MM.1S (cell line): ENCODE measurements at regions not wholly inside any gene's neighbourhood (a gene's known extent, or its start where the extent isn't known, plus 50 kb on each side); places are given as distances from the start of the nearest gene placed in this dataset.

Experiments
- DNase-seq: peaks from one replicate; pipeline ENCODE4 v3.0.0-alpha.2; 2015
- H2AFZ ChIP-seq: fragments of 300-600 bp; sonication (generic); 2 replicates; pipeline ENCODE4 v1.6.0; 2016; ENCODE audit warnings: antibody characterized with exemption, low read length
- H3F3A ChIP-seq: fragments of 300-600 bp; sonication (generic); 2 replicates; pipeline ENCODE4 v1.6.1; 2016; ENCODE audit warnings: mild to moderate bottlenecking, antibody characterized with exemption, low read length, moderate library complexity, mixed read lengths; ENCODE audit not compliant: insufficient read depth
- H3K27ac ChIP-seq: fragments of 300-600 bp; sonication (generic); 2 replicates; pipeline ENCODE4 v1.5.1; 2016; ENCODE audit warnings: mild to moderate bottlenecking, low read length
- H3K27me3 ChIP-seq: fragments of 300-600 bp; sonication (generic); replicated peaks from 2 replicates; pipeline ENCODE4 v1.6.0; 2016; ENCODE audit warnings: low read length; ENCODE audit not compliant: insufficient read depth
- H3K36me3 ChIP-seq: fragments of 300-600 bp; sonication (generic); replicated peaks from 2 replicates; pipeline ENCODE4 v1.6.1; 2016; ENCODE audit warnings: mild to moderate bottlenecking, low read length, mixed read lengths; ENCODE audit not compliant: insufficient read depth
- H3K4me1 ChIP-seq: fragments of 300-600 bp; sonication (generic); 2 replicates; pipeline ENCODE4 v1.6.1; 2016; ENCODE audit warnings: low read length, mixed read lengths
- H3K4me2 ChIP-seq: fragments of 300-600 bp; sonication (generic); 2 replicates; pipeline ENCODE4 v1.6.0; 2016; ENCODE audit warnings: low read depth, low read length
- H3K4me3 ChIP-seq: fragments of 300-600 bp; sonication (generic); 2 replicates; pipeline ENCODE4 v1.5.1; 2016; ENCODE audit warnings: low read length, mixed read lengths
- H3K79me2 ChIP-seq: fragments of 300-600 bp; sonication (generic); 2 replicates; pipeline ENCODE4 v1.6.1; 2016; ENCODE audit warnings: mixed run types, low read length, mixed read lengths
- H3K9ac ChIP-seq: fragments of 300-600 bp; sonication (generic); 2 replicates; pipeline ENCODE4 v1.6.1; 2016; ENCODE audit warnings: low read length, mixed read lengths
- H3K9me2 ChIP-seq: fragments of 300-600 bp; sonication (generic); replicated peaks from 2 replicates; pipeline ENCODE4 v1.6.1; 2016; ENCODE audit warnings: mild to moderate bottlenecking, low read length, mixed read lengths; ENCODE audit not compliant: insufficient read depth
- H3K9me3 ChIP-seq: fragments of 300-600 bp; sonication (generic); replicated peaks from 2 replicates; pipeline ENCODE4 v1.6.1; 2016; ENCODE audit warnings: mild to moderate bottlenecking, low read length, mixed read lengths; ENCODE audit not compliant: insufficient read depth
- H4K20me1 ChIP-seq: fragments of 300-600 bp; sonication (generic); 2 replicates; pipeline ENCODE4 v1.6.1; 2016; ENCODE audit warnings: mild to moderate bottlenecking, low read length, moderate library complexity, mixed read lengths; ENCODE audit not compliant: insufficient read depth
- EZH2 ChIP-seq: fragments of 300-600 bp; sonication (generic); optimal IDR thresholded peaks from 2 replicates; pipeline ENCODE3; 2017; ENCODE audit warnings: low read depth, mild to moderate bottlenecking, antibody characterized with exemption, low read length, mixed read lengths
- EZH2phosphoT487 ChIP-seq: fragments of 300-600 bp; sonication (generic); IDR thresholded peaks from 2 replicates; pipeline ENCODE4 v1.6.1; 2018; ENCODE audit warnings: antibody characterized with exemption, low read length
- TF ChIP-seq, protein P1 (sequence below): fragments of 300-600 bp; sonication (generic); IDR thresholded peaks from 2 replicates; pipeline ENCODE4 v1.5.1; 2016; ENCODE audit warnings: antibody characterized with exemption, low read length, mixed read lengths

DNA sequence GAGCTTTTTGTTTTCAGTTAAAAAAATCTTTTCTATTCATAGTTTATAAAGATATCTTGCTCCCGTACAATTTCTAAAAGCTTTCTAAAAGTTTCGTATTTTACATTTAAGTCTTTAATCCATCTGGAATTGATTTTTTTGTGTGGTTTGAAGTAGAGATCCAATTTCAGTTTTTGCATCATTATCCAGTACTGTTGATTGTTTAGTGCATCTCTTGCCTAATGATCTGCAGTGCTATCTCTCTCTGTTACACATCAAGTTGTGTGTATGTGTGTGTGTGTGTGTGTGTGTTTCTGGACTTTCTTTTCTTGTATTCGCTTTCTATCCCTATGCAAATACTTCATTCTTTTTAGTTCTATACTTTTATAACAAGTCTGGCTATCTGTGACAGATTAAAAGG, 605.8 kb upstream of the DPPA4 start:
- no peak overlapping the region for H3K27ac ChIP-seq
- no peak overlapping the region for H3K9ac ChIP-seq
- no peak for TF ChIP-seq EZH2phosphoT487
- TF ChIP-seq, protein P1, sequence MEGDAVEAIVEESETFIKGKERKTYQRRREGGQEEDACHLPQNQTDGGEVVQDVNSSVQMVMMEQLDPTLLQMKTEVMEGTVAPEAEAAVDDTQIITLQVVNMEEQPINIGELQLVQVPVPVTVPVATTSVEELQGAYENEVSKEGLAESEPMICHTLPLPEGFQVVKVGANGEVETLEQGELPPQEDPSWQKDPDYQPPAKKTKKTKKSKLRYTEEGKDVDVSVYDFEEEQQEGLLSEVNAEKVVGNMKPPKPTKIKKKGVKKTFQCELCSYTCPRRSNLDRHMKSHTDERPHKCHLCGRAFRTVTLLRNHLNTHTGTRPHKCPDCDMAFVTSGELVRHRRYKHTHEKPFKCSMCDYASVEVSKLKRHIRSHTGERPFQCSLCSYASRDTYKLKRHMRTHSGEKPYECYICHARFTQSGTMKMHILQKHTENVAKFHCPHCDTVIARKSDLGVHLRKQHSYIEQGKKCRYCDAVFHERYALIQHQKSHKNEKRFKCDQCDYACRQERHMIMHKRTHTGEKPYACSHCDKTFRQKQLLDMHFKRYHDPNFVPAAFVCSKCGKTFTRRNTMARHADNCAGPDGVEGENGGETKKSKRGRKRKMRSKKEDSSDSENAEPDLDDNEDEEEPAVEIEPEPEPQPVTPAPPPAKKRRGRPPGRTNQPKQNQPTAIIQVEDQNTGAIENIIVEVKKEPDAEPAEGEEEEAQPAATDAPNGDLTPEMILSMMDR: no peak
- no peaks in the 10 kb centered on the region for H3K79me2 ChIP-seq
- no peaks in the 10 kb centered on the region for H3K9me3 ChIP-seq
- H3K4me3 ChIP-seq: no peak overlapping the region
- no peaks in the 10 kb centered on the region for H3K27me3 ChIP-seq
- no peaks in the 10 kb centered on the region for H3K4me1 ChIP-seq
- no peaks in the 10 kb centered on the region for H3K36me3 ChIP-seq
- H3F3A ChIP-seq: no peaks in the 10 kb centered on the region
- no peaks in the 10 kb centered on the region for H3K9me2 ChIP-seq
- no peak for DNase-seq
- H3K4me2 ChIP-seq: no peak overlapping the region
- no peaks in the 10 kb centered on the region for H4K20me1 ChIP-seq
- no peak overlapping the region for H2AFZ ChIP-seq

DNA sequence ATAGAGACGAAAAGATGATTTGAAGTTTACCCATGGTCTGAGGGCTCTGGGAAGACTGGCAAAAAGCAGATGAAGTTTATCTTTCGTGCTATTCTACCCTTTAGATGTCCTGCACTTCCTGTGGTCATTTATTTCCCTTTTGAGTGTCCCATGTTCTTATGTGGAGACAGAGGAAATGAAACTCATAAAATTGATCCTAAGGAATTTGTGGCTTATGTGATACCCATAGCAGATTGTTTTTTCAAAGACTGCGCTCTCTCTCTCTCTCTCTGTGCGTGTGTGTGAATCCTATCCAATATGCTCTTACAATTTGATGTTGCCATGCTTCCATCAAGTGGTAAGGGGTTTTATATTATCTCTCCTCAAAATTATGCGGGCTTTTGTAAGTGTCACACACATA, 607.5 kb upstream of the DPPA4 start:
- no peaks in the 10 kb centered on the region for H3K9me2 ChIP-seq
- no peaks in the 10 kb centered on the region for H3F3A ChIP-seq
- no peak overlapping the region for H2AFZ ChIP-seq
- no peaks in the 10 kb centered on the region for H3K36me3 ChIP-seq
- no peaks in the 10 kb centered on the region for H3K4me1 ChIP-seq
- no peaks in the 10 kb centered on the region for H3K79me2 ChIP-seq
- H3K9ac ChIP-seq: no peak overlapping the region
- no peak overlapping the region for H3K4me3 ChIP-seq
- no peaks in the 10 kb centered on the region for H3K27me3 ChIP-seq
- TF ChIP-seq EZH2phosphoT487 (no peak), EZH2 (no peak)
- TF ChIP-seq, protein P1: no peak
- H3K4me2 ChIP-seq: no peak overlapping the region
- no peaks in the 10 kb centered on the region for H4K20me1 ChIP-seq
- no peak for DNase-seq
- H3K27ac ChIP-seq: no peak overlapping the region
- no peaks in the 10 kb centered on the region for H3K9me3 ChIP-seq

DNA sequence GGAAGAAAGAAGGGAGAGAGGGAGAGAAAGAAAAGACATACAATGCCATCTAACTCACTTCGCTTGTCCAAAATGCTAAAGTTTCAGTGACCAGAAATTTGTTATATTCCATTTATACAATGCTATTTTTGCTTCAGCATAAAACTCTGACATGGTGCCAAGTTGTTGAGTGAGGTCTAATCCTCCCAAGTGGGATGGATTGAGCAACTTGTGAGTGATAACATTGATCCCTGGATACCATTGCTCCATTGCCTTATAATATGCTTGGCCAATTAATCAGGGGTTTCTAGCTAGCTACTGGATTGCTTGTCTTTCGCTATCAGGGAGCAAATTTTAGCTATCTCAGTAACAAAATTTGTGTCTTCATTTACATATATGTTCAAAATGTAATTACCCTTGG, 615.6 kb upstream of the DPPA4 start:
- H3K9ac ChIP-seq: no peak overlapping the region
- TF ChIP-seq EZH2phosphoT487 (no peak), EZH2 (no peak)
- TF ChIP-seq, protein P1: no peak

DNA sequence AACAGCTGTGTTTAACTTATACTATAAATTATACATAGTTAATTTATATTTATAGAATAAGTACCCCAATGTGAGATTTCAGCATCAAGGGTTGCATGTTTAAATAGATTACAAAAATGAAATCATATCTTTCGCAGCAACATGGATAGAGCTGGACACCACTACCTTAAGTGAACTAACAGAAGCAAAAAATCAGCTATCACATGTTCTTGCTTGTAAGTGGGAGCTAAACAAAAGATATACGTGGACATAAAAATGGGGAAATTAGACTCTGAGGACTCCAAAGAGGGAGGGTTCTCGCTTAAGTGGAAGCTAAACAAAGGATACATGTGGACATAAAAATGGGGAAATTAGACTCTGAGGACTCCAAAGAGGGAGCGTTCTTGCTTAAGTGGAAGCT, 626.5 kb upstream of the DPPA4 start:
- no peaks in the 10 kb centered on the region for H3K79me2 ChIP-seq
- H3K9me3 ChIP-seq: no peaks in the 10 kb centered on the region
- no peak overlapping the region for H3K27ac ChIP-seq

More for the DNA sequence above, 615.6 kb upstream of the DPPA4 start:
- H2AFZ ChIP-seq: no peak overlapping the region
- H3K27ac ChIP-seq: no peak overlapping the region
- no peaks in the 10 kb centered on the region for H4K20me1 ChIP-seq
- no peaks in the 10 kb centered on the region for H3F3A ChIP-seq
- no peaks in the 10 kb centered on the region for H3K79me2 ChIP-seq
- no peaks in the 10 kb centered on the region for H3K27me3 ChIP-seq
- H3K4me1 ChIP-seq: no peaks in the 10 kb centered on the region
- no peaks in the 10 kb centered on the region for H3K36me3 ChIP-seq
- H3K4me3 ChIP-seq: no peak overlapping the region
- no peak for DNase-seq
- no peaks in the 10 kb centered on the region for H3K9me3 ChIP-seq
- no peak overlapping the region for H3K4me2 ChIP-seq
- H3K9me2 ChIP-seq: no peaks in the 10 kb centered on the region

More for the DNA sequence above, 626.5 kb upstream of the DPPA4 start:
- no peak for DNase-seq
- no peaks in the 10 kb centered on the region for H3F3A ChIP-seq
- H4K20me1 ChIP-seq: no peaks in the 10 kb centered on the region
- H2AFZ ChIP-seq: no peak overlapping the region
- TF ChIP-seq EZH2: no peak
- TF ChIP-seq EZH2phosphoT487: no peak
- TF ChIP-seq, protein P1: no peak
- no peak overlapping the region for H3K4me3 ChIP-seq
- H3K4me2 ChIP-seq: no peak overlapping the region
- H3K4me1 ChIP-seq: no peaks in the 10 kb centered on the region
- H3K9me2 ChIP-seq: no peaks in the 10 kb centered on the region
- H3K9ac ChIP-seq: no peak overlapping the region
- no peaks in the 10 kb centered on the region for H3K27me3 ChIP-seq
- no peaks in the 10 kb centered on the region for H3K36me3 ChIP-seq
